Bone marrow (tissue), 2 donors: ENCODE measurements at regions not wholly inside any gene's neighbourhood (a gene's known extent, or its start where the extent isn't known, plus 50 kb on each side); places are given as distances from the start of the nearest gene placed in this dataset.
"Not testable (repeated sequence)": the region's sequence is repeated elsewhere in the genome, so short reads cannot be mapped to it uniquely, and the experiment has no call there.

ENCODE experiments used
- DNase-seq, 2 donors: peaks; one replicate each; lab custom pipeline; 2025; lab: John Stamatoyannopoulos, UW

DNA sequence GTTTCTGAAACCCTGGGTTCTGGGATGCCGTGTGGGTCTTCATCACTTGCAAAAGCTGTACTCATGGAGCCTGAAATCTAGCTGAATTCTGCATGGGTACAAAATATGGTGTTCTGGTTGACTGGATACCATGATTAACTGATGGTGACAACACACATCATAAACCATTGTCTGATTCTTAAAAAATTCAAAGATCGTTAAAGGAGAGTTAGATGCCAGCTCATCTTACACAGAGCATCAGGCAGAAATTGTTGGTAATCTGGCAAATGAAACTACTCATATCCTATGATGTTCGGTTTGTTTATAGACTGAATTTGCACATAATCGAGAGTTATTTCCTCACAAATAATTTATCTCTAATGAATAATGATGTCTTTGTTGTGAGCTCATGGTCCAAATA, 218.1 kb upstream of the PKN2 start:
- no peak for DNase-seq

DNA sequence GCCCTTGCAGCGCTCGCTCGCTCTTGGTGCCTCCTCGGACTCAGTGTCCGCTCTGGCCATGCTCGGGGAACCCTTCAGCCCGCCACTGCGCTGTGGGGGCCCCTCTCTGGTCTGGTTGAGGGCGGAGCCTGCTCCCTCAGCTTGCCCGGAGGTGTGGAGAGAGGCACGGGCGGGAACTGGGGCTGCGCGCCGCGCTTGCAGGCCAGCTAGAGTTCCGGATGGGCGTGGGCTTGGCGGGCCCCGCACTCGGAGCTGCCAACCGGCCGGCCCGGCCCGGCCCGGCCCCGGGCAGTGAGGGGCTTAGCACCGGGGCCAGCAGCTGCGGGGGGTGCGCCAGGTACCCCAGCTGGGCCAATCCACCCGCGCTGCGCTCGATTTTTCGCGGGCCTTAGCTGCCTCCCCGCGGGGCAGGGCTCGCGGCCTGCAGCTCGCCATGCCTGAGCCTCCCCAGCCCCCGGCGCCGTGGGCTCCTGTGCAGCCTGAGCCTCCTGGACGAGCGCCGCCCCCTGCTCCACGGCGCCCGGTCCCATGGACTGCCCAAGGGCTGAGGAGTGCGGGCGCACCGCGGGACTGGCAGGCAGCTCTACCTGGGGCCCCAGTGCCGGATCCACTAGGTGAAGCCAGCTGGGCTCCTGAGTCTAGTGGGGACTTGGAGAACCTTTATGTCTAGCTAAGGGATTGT, 217.0 kb upstream of the PKN2 start:
- DNase-seq = no peak

DNA sequence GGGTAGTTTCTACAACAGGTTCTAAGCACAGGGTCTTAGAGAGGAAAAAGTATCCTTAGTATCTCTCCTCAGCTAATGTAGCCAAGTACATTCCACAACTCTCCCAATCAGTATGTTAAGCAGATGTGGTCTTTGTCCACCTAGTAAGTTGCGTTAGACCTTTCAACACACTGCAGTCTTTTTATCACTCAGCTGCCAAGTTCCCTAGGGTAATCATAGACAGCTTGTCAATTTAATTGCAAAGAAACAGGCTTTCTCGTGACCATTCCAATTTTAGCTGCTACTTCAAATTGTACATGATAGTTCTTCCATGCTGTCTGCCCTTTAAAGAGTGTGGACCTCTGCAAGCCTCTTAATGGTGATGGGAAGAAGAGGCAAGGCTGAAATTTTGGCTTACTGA, 211.8 kb upstream of the PKN2 start:
- DNase-seq = no peak

DNA sequence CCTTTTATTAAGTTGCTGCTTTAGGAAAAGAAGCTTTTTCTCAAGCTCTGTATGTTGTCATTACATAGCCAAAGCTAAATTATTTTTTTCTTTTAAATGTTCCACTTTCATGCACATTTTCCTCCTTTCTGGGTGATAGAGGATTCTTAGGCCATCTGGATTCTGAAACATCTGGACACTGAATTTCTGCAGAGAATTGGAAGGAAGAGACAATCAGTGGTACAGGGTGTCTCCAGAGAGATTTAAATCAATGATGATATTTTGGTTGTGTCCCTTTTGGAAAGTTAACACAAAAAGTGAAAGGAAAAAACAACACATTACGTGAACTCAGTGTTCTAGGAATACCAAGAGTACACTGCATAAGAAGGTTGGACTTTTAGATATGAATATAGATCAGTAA, 211.4 kb upstream of the PKN2 start:
- no peak for DNase-seq

DNA sequence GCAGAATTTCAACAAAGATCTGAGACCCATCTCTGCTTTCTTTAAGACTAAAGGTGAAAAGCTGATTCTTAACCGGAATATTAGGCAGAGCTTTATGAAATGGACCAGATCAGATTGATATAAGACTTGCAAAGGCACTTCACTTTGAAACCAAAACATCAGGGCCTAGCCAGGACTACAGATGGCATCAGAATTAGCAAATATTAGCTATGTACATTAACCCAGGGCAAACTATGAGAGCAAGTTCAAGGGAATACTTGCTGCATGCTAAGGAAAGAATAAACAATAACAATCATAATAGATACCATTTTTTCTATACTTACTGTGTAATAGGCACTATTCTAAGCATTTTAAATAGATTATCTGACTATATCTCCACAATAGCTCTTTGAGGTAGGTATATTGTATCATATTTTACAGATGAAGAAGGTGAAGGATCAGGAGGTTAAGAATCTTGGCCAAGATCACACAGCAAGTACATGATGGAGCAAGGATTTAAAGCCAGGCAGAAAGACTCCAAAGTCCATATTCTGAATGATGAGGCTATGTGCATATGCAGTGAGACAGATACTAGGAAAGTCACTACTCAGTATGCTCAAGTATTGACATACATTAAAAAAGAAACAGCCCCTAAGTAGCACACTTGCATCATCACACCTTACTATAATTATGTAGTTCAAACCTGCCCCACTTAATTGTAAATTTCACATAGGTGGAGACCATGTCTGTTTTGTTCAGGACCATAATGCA, 209.3 kb upstream of the PKN2 start:
- no peak for DNase-seq

DNA sequence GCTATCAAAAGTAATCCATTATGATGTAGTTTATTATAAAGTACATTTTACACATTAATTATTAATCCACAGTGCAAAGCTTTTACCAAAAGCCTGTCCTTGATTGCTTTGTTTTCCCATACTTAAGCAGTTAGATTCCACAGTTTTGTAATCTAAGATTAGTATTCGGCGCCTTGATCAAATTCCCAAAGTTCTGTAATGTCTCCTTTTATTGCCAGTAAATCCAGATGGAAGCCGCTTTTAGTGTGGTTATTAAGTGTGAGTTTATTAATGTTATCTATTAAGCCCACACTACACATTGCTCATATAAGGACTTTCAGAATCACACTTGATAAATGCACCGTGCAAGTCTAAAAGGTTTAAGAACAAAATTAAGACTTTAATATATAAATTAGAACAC, 199.2 kb upstream of the PKN2 start:
- no peak for DNase-seq

DNA sequence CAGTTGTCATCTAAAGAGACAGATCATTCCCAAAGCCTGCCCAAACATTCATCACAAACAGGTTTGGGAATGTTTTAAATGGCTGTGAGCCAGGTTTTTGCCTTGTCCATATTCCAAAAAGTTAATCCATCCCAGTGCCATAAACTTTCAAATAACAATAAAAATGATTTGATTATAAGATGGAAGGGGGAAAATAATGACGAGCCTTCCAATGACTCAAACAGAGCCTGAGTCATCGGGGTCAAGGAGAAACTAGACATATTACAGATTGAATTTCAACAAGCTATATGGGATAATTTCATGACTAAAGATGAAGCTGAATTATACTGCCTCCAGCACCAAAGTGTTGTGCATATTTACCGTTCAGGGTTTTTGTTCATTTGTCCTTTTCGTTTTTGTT, 195.8 kb upstream of the PKN2 start:
- DNase-seq = no peak

DNA sequence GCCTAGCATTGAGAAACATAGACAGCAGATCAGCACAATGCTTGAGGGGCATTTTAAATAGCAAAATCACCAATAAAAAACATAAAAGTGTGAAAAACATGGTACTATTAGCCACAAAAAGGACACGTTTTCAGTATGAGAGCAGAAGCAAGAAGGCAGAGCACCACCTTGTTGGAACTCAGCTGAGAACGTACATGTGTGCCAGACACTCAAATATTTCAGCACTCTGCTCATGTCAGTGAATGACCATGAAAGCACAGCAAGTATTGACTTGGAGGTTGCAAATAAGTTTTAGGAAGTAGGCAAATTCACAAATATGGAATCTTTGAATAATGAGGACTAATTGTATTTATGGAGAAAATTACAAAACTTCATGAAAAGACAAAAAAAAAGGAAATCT, 193.4 kb upstream of the PKN2 start:
- DNase-seq = no peak

DNA sequence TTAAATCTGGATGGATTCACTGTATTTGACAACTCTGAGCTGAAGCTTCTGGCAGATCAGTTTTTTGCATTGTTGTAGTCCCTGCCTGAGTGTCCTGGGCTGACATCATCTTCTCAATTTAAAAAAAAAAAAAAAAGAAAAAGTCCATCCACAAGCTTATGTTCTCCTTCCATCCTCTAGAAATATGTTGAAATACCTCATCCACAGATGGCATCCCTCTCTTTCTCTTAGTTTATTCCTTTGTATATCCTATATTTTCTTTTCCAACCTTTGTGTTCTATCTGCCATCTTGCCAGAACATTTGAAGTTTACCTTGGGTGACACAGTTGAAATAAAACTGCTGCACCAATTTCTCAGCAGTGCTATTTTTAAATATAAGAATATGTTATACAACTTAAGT, 184.4 kb upstream of the PKN2 start:
- no peak for DNase-seq

DNA sequence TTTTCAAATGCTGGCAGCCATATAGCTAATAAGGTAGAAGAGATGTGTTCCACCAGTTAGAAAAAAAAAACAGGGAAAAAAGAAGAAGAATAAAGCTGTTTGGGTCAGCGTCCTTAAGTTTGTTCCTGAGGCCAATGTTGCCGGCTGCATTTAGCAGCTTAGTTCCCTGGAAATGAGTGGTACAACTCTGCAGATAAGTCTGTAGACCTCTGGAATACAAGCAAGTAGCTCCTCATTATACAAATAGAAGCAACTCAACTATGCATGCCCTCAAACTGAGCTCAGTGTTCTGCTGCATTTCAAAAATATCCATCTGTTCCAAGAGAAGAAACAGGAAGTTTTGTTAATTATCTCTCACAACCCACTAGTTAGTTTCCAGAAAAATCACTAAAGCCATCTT, 181.2 kb upstream of the PKN2 start:
- DNase-seq = no peak

DNA sequence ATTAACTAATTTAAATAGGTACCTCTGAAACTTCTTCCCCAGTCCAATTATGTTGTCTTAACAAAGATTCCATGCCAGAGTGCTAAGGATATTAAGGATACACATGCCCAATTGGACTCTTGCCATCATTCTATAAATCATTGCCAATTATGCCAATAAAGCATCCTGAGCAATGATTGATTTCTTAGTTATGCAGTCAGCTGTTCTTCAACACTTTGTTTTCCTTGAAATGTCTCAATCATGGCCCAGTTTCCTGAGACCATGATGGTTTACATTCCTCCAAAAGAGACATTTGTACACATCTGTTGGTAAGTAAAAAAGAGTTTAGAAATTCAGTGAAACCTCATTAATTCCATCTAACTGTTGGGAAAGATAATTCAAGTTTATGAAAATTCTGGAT, 180.4 kb upstream of the PKN2 start:
- DNase-seq = no peak

DNA sequence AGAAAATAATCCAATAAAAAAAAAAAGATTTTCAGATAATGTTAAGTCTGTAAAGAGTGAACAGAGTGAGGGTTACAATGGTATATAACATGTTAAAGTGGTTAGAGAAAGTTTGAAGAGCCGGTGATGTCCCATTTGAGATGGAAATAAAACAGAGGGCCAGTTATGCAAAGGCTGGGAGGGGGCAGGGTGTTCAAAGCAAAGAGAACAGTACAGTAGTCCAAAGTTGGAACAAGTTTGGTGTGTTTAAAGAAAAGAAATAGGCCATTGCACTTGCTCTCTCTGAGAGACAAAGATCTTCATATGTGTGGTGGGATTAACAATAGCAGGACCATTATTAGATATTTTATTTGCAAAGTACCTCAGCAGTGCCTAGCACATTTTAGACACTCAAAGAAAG, 179.5 kb upstream of the PKN2 start:
- no peak for DNase-seq

DNA sequence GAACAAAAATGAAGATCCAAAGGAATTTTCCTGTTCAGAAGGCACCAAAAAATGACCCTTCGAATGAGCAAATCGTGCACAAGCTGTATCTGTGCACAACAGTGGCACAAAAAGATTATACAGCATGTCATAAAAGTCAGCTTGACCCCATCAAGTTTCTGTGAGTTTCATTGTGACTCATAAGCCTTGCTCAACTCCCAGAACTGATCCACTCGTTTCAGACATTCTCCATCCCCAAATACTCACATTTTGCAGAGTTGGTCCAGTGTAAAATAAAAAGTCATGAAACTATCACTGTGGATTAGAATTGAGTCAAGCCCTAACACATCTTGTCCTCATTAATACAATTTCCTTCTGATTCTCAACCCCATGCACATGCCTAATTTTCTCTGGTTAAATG, 174.7 kb upstream of the PKN2 start:
- DNase-seq = no peak

DNA sequence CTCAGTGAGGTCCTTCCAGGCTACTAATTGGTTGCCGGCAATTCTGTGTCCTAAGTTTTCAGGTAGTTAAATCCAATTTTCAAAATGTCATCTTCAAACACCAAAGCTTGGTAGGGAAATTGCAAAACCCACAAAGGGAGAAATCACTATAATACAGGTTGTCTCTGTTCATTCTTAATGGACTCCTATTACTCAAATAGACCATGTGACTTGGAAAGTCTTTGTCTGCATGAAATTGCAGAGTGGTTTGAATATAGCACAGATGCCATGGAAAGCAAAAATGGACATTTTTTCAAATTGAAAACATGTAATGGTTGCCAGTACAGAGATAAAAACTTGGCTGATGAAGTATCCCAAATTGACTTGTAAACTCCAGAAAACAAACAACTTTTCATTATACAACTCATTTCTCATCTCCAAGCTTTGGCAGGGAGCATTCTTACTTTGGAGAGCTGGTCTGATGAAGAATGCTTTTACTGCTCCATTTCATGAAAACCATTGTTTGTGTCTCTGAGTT, 169.5 kb upstream of the PKN2 start:
- no peak for DNase-seq

DNA sequence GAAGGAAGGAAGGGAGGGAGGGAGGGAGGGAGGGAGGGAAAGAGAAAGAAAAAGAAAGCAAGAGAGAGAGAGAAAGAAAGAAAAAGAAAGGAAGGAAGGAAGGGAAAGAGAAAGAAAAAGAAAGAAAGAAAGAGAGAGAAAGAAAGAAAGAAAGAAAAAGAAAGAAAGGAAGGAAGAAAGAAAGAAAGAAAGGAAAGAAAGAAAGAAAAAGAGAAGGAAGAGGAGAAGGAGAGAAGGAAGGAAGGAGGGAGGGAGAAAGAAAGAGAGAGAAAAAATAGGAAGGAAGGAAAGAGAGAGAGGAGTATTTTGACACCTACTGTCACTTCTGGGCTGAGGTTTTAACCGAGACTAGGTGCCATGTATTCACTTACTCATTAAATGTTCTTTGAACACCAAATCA, 166.6 kb upstream of the PKN2 start:
- DNase-seq = not testable (repeated sequence)

DNA sequence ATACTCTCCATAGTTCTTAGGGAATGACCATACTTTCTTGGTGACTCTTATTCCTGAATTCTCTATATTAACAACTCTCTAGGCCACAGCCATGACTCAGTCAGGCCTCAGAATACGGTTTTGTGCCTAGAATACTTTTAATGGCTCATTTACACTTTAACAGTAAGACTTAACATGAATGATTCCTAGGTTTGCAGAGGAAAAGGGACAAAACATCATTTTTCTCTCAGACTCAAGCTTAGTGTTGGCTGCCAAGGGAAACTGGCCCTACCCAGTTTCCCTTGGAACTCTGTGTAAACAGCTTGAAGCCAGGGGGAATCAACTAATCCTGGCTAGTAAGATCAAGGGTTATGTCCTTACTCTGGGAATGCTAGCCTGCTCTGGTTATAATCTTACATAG, 164.9 kb upstream of the PKN2 start:
- no peak for DNase-seq

DNA sequence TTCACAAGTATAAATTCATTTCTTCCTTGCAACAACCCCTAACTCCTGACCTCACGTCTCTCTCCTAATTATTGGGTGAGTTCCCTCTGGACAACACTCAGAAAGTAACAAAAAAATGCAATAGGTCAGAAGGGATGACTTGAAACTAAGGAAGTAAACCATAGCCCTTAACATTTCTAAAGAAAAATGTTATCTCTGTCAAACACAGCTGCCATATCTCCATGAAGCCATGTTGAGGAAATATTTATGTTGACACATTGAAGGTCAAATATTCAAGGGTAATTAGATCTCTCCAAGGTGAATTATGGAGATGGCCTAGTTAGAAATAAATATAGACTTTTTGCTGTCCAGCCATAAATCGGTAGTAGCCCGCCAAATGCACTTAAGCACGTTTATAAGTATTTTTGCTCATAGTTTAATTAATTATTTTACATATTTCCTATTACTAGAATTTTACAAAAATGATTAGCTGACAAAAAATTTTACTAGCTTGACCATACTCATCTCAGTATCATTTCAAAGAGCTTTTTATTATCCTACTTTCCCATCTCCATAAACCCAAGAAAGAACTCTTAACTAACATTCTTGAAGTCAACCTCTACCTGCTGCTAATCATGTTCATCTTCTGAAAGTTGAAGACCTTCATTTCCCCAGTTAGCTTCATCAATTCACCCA, 160.1 kb upstream of the PKN2 start:
- DNase-seq = no peak

DNA sequence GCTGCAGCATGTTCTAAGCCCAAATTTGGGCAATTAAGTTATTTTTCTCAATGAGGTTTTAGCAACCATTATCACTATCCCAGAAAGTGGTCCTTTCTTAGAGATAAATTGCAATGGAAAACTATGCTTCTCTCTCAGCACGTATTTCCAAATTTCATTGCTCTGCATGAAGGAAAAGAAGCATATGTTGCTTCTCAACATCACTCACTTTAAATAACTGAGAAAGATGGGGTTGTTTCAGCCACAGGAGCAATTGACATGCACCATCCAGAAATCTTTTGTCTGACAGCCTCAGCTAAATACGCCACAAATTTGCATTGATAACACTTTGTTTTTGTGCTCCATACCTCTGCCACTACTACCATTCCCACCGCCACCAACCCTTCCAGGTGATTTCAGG, 157.6 kb upstream of the PKN2 start:
- DNase-seq = no peak

DNA sequence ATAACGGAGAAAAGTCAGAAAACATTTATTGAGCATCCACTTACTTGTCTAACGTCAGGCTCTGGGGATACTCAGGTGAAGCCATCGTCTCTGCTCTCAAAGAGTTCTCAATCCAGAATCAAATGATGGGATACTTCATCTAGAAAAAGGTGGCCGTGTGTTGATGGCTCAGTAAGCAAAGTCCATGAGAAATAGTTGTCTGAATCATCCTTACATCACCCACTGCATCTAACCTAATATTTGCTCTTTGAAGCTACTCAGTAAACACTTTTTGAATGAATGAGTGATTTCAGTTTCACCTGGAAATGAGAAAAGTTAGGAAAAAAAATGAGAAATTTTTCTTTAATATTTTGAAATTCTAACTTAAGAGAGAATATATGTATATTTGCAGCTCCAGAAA, 155.3 kb upstream of the PKN2 start:
- DNase-seq = no peak

DNA sequence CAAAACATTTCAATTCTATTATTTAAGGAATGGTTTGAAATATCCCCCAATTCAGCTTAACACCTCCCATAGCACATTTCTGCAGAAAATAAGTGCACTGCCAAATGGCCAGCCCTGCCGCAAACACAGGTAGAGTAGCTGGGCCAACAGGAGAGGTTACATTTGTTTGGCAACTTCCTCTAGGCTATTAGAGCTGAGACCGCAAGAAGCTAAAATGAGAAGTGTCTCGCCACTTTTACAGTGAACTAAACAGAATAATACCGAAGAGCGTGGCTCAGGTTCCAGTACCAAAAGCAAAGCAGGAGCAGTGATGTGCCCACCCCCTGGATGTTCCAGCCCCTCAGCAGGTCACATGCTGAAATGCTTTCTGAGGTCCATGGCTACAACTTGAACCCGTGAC, 154.5 kb upstream of the PKN2 start:
- DNase-seq = no peak

DNA sequence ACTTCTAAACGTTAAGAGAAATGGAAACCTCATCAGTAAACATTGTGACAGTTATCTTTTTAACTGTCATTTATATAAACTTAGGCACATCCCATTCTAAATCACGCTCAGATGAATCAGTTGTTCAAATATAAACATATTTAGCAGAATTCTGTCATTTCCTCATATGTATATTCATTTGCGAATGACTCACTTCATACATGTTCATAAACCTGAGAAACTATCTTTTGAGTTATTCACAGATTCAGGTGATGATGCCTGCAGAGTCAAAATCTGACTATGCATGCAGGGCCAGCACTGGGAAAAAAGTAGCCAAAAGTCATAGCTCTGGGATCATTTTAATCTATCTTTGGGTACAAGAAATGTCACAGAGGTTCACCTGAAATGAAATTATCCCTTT, 153.8 kb upstream of the PKN2 start:
- no peak for DNase-seq

DNA sequence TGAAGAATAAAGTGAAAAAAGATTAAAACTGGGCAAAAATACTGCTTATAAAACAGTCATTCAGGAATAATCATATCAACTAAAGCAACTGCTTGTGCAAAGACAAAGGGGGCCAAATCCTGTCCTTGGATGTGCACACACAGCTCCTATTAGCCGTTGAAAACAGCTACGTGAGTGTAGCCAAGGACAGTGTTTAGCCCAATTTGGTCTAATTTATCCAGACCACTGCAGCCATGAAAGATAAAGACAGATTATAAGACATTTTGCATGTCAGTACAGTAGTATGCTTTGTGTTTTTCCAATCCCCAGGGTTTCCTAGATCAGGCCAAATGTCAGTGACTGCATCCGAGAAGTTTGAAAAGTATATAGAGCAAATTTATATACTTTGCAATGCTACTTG, 146.3 kb upstream of the PKN2 start:
- no peak for DNase-seq

DNA sequence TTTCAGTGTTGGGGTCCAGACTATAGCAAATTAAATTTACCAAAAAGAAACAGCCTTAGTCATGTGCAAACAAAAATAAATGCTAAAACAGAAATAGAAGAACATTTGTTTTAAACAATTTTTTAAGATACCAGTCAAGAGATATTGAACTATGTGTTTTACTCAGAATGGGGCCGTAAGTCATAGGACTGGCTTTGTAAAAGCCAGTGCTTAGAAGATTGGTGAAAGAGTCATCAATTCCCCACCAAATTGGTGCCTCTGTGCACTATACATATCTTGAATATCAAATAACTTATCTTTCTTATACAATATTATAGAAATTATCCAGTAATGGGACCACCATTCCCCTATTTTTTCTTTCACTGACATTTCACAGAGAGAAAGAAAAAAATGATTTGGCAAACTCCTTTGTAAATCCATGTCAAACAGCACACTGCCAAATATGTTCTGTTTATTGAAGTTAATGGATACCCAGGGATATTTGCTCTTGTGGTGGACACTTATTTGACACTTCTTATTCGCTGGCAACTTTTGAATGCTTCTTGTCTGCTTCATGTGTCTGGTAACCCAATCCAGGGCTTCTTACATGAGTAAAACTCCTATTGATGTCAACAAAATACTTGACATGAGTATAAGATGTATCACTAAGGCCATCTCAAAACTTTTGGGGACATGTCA, 145.7 kb upstream of the PKN2 start:
- no peak for DNase-seq
